Activated T-cell treated with anti-CD3 and anti-CD28 coated beads, Interleukin-2, amount 50 U/mL, for 1 hour (primary cell): ENCODE measurements at regions not wholly inside any gene's neighbourhood (a gene's known extent, or its start where the extent isn't known, plus 50 kb on each side); places are given as distances from the start of the nearest gene placed in this dataset.
"Not testable (repeated sequence)": the region's sequence is repeated elsewhere in the genome, so short reads cannot be mapped to it uniquely, and the experiment has no call there.

ENCODE experiments used
- DNase-seq: peaks from one replicate; pipeline ENCODE4 v3.0.0-alpha.2; 2020

- DNase-seq: not testable (repeated sequence)
Measured at GRCh38 chr2:132332345-132333033, 84.1 kb upstream of the GPR39 start.

DNA sequence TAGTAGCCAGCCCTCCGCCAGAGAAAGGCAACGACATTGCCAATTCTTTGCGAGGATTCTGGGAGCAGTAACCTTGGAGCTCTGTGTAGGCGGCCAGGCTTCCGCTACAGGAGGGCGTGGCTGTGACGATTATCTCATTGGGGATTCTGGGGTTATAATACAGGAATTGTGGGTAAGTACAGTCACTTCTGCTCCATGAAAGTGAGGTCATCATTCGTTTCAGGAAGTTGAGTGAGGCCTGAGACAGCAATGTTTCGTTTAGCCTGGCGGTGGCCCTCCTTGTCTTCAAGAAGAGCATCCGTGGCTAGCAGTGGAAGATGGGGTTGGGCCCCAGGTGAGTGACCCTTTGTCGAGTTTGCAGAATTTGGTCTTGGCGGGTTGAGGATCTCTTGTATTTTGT lies 79.5 kb upstream of the GPR39 start:
- not testable (repeated sequence) for DNase-seq

DNA sequence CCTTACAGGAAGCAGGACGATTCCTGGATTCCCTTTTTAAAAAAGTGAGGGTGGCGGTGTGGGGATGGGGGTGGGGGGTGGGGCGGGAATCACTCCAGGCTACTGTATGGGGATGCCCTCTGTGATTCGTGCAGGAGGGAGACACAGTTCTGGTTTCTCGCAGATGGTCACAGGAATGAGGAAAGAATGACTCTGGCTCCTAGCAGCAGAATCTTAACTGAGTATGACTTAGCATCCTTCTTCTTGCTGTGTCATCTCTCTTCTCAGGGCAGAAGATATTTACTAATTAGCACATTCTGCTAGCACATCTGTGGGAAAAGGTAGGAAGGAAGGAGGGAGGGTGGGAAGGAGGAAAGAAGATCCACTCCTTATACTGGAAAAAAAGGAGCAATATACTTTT lies 78.8 kb upstream of the GPR39 start:
- DNase-seq: not testable (repeated sequence)

DNA sequence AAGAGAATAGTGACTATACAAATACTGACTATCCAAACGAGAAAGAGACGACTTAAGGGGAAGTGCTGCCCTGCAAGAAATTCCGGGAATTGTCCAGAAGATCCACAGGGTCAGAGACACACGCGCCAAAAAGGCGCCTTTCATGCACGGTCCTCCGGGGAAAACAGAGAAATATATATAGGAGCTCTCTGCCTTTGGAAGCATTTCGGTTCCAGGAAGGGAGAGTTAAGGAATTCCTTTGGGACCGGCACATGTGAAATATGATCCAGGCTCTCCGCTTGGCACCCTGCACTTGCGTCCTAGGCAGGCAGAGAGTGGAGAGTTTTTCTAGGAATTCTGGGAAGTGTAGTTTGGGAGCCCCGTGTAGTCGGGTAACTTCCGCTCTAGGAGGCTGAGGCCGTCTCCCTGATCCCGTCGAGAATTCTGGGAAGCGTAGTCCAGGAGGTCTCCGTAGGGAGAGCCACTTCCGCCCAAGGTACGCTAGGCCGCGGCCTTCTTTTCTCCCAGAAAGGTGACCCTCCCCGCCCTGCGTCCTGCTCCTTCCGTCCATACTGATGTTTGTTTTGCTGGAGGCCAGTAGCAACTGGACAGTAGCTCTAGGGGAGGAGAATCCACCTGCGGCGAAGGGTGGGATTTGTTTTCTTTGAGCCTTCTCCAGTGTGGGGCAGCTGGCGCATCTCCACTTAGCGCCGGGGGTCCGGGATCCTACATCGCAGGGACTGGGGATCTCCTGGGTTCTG lies 69.4 kb upstream of the GPR39 start:
- DNase-seq: not testable (repeated sequence)

DNA sequence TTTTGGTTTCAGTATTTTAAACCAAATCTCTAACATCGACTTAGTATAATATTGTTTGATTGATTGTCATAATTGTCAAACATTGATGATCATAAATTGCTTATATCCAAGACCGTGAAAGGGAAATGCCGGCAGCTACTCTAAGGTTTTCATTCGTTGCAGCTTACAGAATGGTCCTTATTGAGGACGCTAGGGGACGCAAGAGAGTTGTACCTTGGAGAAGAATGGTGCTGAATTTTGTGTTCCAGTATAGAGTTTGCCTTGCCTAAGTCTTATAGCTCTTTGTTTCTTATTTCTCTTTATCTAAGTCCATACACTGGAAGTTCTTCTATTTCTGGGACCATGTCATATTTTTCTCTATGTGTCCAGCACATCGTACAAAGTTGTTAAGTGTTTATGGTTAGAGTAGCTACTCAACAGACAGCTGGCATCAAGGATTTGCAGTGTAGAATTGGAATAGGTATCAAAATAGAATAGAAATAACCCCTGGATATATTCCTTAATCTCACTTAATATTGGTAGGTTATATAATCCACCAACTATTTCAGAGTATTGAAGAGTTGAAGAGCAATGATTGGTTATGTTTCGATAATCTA lies 67.4 kb upstream of the GPR39 start:
- not testable (repeated sequence) for DNase-seq

DNA sequence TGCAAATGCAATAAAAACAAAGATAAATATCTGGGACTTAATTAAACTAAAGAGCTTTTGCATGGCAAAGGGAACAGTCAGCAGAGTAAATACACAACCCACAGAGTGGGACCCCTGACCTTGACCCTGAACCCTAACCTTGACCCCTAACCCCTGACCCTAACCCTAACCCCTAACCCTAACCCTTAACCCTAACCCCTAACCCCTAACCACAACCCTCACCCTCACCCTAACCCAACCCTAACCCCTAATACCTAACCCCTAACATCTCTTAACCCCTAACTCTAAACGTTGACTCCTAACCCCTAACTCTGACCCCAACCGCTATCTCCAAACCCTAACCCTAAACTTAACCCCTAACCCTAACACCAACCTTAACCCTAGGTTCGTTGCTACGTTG lies 64.9 kb upstream of the GPR39 start:
- not testable (repeated sequence) for DNase-seq

DNA sequence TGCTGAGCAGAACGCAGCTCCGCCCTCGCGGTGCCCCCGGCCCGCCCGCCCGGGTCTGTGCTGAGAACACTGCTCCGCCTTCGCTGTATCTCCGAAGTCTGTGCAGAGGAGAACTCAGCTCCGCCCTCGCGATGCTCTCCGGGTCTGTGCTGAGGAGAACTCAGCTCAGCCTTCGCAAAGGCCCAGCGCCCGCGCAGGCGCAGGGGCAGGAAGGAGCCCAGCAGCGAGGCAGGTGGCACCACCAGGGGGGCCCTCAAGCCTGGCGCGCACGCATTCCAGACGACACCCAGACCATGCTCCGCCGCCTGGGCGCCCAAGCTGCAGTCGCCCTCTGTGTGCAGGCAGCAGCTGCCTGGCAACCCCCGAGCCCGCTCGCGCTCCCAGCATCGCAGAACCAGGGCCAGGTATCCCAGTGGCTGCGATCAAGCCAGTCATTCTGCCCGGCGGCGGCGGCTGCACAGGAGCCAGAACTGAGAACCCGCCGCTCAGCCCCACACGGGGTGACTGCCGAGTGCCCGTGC lies 64.1 kb upstream of the GPR39 start:
- not testable (repeated sequence) for DNase-seq

GRCh38 chr2:132353380-132353779 lies 63.2 kb upstream of the GPR39 start:
- DNase-seq: not testable (repeated sequence)

DNA sequence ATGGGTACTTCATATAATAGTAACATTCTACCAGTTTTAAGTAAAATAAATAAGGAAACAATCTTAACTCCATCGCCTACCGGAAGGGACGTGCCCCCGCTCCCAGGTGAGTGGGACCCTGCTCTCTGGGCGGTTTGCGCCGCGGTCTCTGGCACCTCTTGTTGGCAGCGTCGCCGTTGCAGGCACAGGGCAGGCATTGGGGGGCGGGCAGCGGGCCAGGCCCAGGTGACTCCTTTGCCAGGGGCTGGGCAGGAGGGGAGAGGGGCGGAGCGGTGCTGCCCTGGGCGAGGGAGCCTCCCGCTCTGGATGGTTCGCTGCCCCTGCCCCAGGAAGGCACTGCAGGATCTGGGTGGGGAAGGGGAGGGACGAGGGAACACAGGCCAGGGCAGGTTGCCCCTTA lies 55.6 kb upstream of the GPR39 start:
- DNase-seq: not testable (repeated sequence)

- not testable (repeated sequence) for DNase-seq
Measured at GRCh38 chr2:132361498-132361897, 55.1 kb upstream of the GPR39 start.

DNA sequence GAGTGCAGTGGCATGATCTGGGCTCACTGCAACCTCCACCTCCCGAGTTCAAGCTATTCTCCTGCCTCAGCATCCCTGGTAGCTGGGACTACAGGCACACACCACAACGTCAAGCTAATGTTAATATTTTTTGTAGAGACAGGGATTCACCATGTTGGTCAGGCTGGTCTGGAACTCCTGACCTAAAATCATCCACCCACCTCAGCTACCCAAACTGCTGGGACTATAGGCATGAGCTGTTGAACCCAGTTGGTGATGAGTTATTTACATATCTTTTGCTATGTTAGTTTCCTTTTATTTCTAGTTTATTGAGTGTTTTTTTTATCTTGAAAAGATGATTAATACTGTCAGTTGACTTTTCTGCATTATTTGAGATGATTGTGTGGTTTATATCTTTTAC lies 53.3 kb upstream of the GPR39 start:
- not testable (repeated sequence) for DNase-seq

DNA sequence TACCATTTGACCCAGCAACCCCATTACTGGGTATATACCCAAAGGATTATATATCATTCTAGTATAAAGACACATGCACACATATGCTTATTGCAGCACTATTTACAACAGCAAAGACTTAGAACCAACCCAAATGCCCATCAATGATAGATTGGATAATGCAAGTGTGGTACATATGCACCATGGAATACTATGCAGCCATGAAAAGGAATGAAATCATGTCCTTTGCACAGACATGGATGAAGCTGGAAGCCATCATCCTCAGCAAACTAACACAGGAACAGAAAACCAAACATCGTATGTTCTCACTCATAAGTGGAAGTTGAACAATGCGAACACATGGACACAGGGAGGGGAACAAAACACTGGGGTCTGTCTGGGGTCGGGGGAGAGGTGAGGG lies 50.6 kb upstream of the GPR39 start:
- not testable (repeated sequence) for DNase-seq

DNA sequence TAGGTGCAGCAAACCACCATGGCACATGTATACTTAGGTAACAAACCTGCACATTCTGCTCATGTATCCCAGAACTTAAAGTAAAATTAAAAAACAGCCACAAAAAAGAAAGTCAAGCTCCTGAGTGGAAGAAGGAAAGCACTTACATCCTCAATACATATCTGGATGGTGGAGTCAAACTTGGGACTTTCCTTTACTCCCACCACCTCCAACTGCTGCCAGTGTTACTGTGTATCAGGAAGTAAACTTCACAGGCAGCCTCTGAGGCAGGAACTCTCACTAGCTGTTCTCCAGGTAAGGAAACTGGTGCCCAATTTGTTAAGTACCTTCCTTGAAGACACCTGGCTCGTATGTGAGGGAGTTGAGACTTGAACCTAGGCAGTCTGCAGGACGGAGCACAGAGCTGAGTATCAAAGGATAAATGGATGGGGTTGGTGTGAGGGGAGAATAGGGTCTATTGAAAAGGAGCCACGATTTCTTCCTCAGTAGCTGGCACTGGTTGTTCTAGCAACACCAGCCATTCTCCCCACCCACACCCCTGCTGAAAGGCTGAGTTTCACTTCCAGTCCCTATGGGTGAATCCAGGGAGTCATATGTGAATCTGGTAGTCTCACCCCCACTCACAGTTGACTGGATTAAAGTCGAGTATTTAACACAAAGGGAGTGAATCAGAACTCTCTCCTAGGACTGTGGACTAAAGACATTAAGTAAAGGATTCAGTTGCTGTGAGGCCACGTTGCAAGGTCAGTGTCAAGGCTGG lies 50.0 kb upstream of the GPR39 start:
- no peak for DNase-seq
